ENCODE measurements at regions not wholly inside any gene's neighbourhood (a gene's known extent, or its start where the extent isn't known, plus 50 kb on each side); places are given as distances from the start of the nearest gene placed in this dataset.

DNA sequence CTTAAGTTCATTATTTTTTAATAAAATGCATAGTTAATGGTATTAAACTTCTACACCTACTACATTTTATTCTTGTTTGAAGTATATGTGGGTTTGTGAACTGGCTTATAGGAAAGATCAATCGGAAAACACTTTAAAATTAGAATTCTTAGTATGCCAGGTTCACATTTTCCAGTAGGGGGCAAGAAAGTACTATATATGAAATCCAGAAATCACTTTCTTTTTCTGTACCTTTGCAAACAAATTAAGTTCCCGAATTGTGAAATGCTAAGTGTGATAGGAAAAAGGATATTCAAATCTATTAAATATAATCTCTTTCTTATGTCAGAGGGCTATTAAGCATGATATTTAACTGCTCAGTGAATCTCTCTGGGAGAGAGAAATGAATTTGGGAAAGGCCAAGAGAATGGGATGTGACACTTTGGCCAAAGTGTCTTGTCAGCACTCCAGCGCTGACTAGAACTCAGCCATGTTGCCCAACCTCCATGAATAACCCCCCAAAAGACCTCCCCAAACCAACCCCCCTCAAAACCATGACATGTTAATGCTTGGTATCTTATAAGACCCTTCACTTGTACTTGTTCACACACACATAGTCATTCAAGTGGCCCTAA lies 122.6 kb upstream of the SLC10A2 start:
- H3K4me3 ChIP-seq (ENCODE audit: low read depth in 1 of 2, low read length in 2 of 2): no peak overlapping the region
- H3K9me3 ChIP-seq (ENCODE audit: insufficient read depth, low read length, severe bottlenecking): no peaks in the 10 kb centered on the region
- H2AFZ ChIP-seq (ENCODE audit: low read depth, low read length): no peak overlapping the region
- TF ChIP-seq, protein P1, sequence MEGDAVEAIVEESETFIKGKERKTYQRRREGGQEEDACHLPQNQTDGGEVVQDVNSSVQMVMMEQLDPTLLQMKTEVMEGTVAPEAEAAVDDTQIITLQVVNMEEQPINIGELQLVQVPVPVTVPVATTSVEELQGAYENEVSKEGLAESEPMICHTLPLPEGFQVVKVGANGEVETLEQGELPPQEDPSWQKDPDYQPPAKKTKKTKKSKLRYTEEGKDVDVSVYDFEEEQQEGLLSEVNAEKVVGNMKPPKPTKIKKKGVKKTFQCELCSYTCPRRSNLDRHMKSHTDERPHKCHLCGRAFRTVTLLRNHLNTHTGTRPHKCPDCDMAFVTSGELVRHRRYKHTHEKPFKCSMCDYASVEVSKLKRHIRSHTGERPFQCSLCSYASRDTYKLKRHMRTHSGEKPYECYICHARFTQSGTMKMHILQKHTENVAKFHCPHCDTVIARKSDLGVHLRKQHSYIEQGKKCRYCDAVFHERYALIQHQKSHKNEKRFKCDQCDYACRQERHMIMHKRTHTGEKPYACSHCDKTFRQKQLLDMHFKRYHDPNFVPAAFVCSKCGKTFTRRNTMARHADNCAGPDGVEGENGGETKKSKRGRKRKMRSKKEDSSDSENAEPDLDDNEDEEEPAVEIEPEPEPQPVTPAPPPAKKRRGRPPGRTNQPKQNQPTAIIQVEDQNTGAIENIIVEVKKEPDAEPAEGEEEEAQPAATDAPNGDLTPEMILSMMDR (IDR thresholded peaks at IDR 0.05; ENCODE audit: borderline replicate concordance, extremely low read depth, low read length, poor library complexity, severe bottlenecking): peak; percentile 61
- no peak for TF ChIP-seq EZH2 (IDR thresholded peaks at IDR 0.05; ENCODE audit: borderline replicate concordance, low read depth, low read length, severe bottlenecking)
- H3K79me2 ChIP-seq (ENCODE audit: insufficient read depth, low read length): no peaks in the 10 kb centered on the region
- H3K4me2 ChIP-seq (ENCODE audit: insufficient read depth, low read length): no peak overlapping the region
- no peaks in the 10 kb centered on the region for H3K4me1 ChIP-seq (ENCODE audit: insufficient read depth, low read length)
- H3K9ac ChIP-seq (ENCODE audit: low read depth, low read length): no peak overlapping the region
- no peak for ATAC-seq (ENCODE audit: insufficient read depth, low read depth)
- peaks cover 11% of the 10 kb centered on the region for H3K27me3 ChIP-seq (ENCODE audit: insufficient read depth, low read length, poor library complexity)
- DNase-seq: no peak
- H4K20me1 ChIP-seq (ENCODE audit: insufficient read depth, low read length): no peaks in the 10 kb centered on the region
- no peak overlapping the region for H3K27ac ChIP-seq (ENCODE audit: low read length)
- no peaks in the 10 kb centered on the region for H3K36me3 ChIP-seq (ENCODE audit: insufficient read depth, low read length)

DNA sequence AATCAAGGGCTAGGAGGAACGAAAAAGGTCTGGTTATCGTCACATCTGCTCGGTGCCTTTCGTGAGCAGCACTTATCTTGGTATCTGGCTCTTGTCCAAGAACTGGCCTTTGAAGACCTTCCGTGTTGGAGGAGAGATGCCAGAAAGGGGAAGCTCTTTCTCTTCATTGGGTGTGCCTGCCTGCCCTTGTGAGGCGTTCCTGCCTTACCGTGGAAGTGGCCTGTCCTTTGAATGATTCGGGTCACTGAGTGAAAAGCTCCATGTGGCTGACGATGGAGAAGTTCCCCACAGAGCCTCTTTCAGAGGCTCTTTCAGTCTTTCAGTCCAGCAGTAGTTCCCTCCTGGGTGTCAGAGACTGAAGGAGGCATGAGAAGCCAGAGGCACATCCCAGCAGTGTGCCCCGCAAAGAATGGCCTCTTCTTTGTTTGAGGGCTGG lies 121.5 kb upstream of the SLC10A2 start:
- Histone ChIP-seq H3K27me3 (ENCODE audit: insufficient read depth, low read length, poor library complexity) (peaks cover 11% of the 10 kb centered on the region), H3K9me3 (ENCODE audit: insufficient read depth, low read length, severe bottlenecking) (no peaks in the 10 kb centered on the region), H3K36me3 (ENCODE audit: insufficient read depth, low read length) (no peaks in the 10 kb centered on the region), H3K27ac (ENCODE audit: low read length) (no peak overlapping the region), H4K20me1 (ENCODE audit: insufficient read depth, low read length) (no peaks in the 10 kb centered on the region), H3K4me1 (ENCODE audit: insufficient read depth, low read length) (no peaks in the 10 kb centered on the region), H2AFZ (ENCODE audit: low read depth, low read length) (no peak overlapping the region), H3K9ac (ENCODE audit: low read depth, low read length) (no peak overlapping the region), H3K4me3 (ENCODE audit: low read depth in 1 of 2, low read length in 2 of 2) (no peak overlapping the region), H3K4me2 (ENCODE audit: insufficient read depth, low read length) (no peak overlapping the region), H3K79me2 (ENCODE audit: insufficient read depth, low read length) (no peaks in the 10 kb centered on the region)
- ATAC-seq (ENCODE audit: insufficient read depth, low read depth) (no peak), DNase-seq (no peak)
- TF ChIP-seq, protein P1 (IDR thresholded peaks at IDR 0.05; ENCODE audit: borderline replicate concordance, extremely low read depth, low read length, poor library complexity, severe bottlenecking): no peak
- no peak for TF ChIP-seq EZH2 (IDR thresholded peaks at IDR 0.05; ENCODE audit: borderline replicate concordance, low read depth, low read length, severe bottlenecking)

DNA sequence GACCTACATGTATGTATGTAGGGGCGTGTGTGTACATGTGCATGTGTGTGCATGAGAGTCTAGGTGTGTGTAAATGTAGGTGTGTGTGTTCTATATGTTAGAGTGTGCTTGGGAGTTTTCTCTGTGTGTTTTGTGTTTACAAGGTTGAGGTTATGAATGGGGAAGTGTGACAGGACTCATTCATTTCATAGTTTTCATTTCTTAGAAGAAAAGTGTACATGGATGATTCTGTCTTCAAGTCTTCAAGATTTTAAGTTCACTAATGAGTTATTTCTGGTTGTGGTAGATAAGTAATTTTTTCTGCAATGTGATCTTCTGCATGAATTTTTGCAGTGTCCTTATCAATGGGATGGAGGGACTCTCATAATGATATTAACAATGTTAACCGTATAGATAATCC lies 118.2 kb upstream of the SLC10A2 start:
- DNase-seq (no peak), ATAC-seq (ENCODE audit: insufficient read depth, low read depth) (no peak)
- no peak overlapping the region for H3K9ac ChIP-seq (ENCODE audit: low read depth, low read length)
- no peak overlapping the region for H3K4me2 ChIP-seq (ENCODE audit: insufficient read depth, low read length)
- no peaks in the 10 kb centered on the region for H3K9me3 ChIP-seq (ENCODE audit: insufficient read depth, low read length, severe bottlenecking)
- no peaks in the 10 kb centered on the region for H4K20me1 ChIP-seq (ENCODE audit: insufficient read depth, low read length)
- TF ChIP-seq EZH2 (IDR thresholded peaks at IDR 0.05; ENCODE audit: borderline replicate concordance, low read depth, low read length, severe bottlenecking): no peak
- peaks cover 5% of the 10 kb centered on the region for H3K27me3 ChIP-seq (ENCODE audit: insufficient read depth, low read length, poor library complexity)
- H2AFZ ChIP-seq (ENCODE audit: low read depth, low read length): no peak overlapping the region
- H3K36me3 ChIP-seq (ENCODE audit: insufficient read depth, low read length): no peaks in the 10 kb centered on the region
- no peak overlapping the region for H3K27ac ChIP-seq (ENCODE audit: low read length)
- H3K4me1 ChIP-seq (ENCODE audit: insufficient read depth, low read length): no peaks in the 10 kb centered on the region
- no peaks in the 10 kb centered on the region for H3K79me2 ChIP-seq (ENCODE audit: insufficient read depth, low read length)
- H3K4me3 ChIP-seq (ENCODE audit: low read depth in 1 of 2, low read length in 2 of 2): no peak overlapping the region

DNA sequence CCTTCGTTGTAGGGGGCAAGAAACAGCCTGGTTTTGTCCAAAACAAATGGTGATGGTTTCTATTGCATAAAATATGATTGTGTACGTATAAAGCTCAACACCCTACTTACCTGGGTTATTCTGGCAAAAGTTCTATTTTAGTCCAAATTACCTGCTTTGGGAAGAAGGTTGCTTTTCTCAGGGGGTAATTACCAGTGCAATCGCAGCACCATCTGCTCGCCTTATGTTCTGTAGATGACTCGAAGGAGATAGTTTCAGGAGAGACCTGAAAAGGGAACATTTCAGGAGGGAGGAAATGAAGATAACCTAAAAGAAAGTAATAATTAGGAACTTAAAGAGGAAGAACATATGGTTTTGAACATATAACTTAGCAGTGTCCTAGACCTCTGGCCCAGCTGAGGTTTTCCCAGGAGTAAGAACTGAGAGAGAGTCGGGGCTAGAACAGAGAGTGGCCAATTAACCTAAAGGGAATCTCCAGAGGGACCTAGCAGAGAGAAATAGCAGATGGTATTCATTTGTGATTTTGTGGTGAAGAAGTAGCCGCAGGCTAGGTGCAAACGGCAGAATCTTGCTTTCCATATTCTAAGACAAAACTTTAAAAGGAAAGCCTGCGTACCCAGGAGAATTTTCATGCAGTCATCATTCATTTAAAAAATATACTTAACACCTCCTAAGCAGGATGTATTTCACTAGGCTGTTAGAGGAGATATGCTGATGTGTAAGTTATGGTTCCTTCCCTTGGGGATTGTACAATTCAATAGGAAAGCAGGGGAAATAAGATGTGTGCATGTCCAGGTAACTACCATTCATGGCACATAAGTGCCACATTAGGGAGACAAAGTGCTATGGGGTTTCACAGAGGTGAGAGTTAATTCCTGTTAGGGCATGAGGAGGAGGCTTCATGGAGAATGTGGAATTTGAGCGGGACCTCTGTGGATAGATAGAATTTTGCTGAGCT lies 113.0 kb upstream of the SLC10A2 start:
- no peak for DNase-seq
- peaks cover 2% of the 10 kb centered on the region for H3K27me3 ChIP-seq (ENCODE audit: insufficient read depth, low read length, poor library complexity)
- no peak overlapping the region for H3K9ac ChIP-seq (ENCODE audit: low read depth, low read length)
- no peak for ATAC-seq (ENCODE audit: insufficient read depth, low read depth)
- no peak overlapping the region for H3K4me2 ChIP-seq (ENCODE audit: insufficient read depth, low read length)
- no peak overlapping the region for H2AFZ ChIP-seq (ENCODE audit: low read depth, low read length)
- H3K9me3 ChIP-seq (ENCODE audit: insufficient read depth, low read length, severe bottlenecking): no peaks in the 10 kb centered on the region
- H3K4me1 ChIP-seq (ENCODE audit: insufficient read depth, low read length): no peaks in the 10 kb centered on the region
- no peaks in the 10 kb centered on the region for H3K79me2 ChIP-seq (ENCODE audit: insufficient read depth, low read length)
- H4K20me1 ChIP-seq (ENCODE audit: insufficient read depth, low read length): no peaks in the 10 kb centered on the region
- no peak overlapping the region for H3K27ac ChIP-seq (ENCODE audit: low read length)
- H3K4me3 ChIP-seq (ENCODE audit: low read depth in 1 of 2, low read length in 2 of 2): no peak overlapping the region
- TF ChIP-seq EZH2 (IDR thresholded peaks at IDR 0.05; ENCODE audit: borderline replicate concordance, low read depth, low read length, severe bottlenecking): no peak
- TF ChIP-seq, protein P1 (IDR thresholded peaks at IDR 0.05; ENCODE audit: borderline replicate concordance, extremely low read depth, low read length, poor library complexity, severe bottlenecking): no peak
- H3K36me3 ChIP-seq (ENCODE audit: insufficient read depth, low read length): no peaks in the 10 kb centered on the region
